HG02763 (cell line): ENCODE measurements at regions not wholly inside any gene's neighbourhood (a gene's known extent, or its start where the extent isn't known, plus 50 kb on each side); places are given as distances from the start of the nearest gene placed in this dataset.
"Not testable (repeated sequence)": the region's sequence is repeated elsewhere in the genome, so short reads cannot be mapped to it uniquely, and the experiment has no call there.

Experiments used
- ATAC-seq: cut with Tn5 transposase; IDR thresholded peaks from one replicate; pipeline ENCODE4 v1.9.1; 2021; ENCODE audit warnings: mild to moderate bottlenecking, moderate library complexity; ENCODE audit not compliant: unreplicated experiment

- ATAC-seq: no peak
Measured at GRCh38 chr2:224121406-224122067, 82.5 kb upstream of the SERPINE2 start.

DNA sequence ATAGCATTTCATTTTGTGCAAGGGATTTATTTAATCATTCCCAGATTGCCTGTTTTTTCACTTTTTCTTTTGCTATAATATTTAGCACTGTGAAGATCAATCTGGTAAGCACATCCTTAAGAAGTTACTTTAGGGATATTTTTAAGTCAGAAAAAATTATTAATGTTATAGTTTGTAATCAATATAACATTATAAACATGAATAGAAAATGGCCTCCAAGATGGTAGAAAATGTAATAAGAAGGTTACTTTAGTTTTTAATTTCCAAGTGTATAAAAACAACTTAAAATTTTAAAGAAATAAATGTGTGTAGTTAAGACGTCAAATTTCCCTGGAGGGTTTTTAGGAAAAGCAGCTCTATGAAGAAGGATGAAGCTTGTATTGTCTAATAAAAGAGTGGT lies 81.9 kb upstream of the SERPINE2 start:
- ATAC-seq: no peak

GRCh38 chr2:224119846-224120245 lies 80.8 kb upstream of the SERPINE2 start:
- ATAC-seq: not testable (repeated sequence)

DNA sequence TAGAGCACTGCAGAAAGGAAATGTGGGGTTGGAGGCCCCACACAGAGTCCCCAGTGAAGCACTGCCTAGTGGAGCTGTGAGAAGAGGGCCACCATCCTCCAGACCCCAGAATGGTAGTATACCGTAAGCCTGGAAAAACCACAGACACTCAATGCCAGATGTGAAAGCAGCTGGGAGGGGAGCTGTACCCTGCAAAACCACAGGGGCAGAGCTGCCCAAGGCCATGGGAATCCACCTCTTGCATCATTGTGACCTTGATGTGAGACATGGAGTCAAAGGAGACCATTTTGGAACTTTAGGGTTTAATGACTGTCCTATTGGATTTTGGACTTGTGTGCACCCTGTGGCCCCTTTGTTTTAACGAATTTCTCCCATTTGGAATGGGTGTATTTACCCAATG lies 75.3 kb upstream of the SERPINE2 start:
- no peak for ATAC-seq

DNA sequence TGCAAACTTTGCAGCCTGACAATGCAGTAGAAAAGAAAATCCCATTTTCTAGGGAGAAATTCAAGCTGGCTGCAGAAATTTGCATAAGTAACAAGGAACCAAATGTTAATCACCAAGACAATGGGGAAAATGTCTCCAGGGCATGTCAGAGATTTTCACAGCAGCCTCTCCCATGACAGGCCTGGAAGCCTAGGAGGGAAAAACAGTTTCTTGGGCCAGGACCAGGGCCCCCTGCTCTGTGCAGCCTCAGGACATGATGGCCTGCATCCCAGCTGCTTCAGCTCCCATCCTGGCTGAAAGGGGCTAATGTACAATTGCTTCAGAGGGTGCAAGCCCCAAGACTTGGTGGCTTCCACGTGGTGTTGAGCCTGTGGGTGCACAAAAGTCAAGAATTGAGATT lies 74.8 kb upstream of the SERPINE2 start:
- not testable (repeated sequence) for ATAC-seq

GRCh38 chr2:224111576-224111975 lies 72.5 kb upstream of the SERPINE2 start:
- ATAC-seq: no peak

DNA sequence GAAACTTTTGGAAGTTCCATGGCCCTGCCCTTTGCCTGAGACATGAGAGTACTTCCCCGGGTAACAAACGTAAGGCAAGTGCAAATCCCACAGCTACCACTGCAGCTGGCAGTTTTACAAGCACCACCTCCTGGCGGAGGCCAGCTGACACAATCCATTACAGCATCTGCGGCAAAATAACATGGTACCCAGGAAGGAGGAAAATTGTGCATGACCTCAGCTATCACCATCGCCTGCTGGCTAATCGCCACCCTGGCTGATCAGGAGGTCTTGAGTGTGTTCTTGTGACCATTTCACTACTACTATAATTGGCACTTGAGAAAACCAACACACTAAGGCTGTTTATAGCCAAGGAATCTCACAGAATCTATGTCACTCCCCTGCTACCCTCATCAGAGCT lies 71.7 kb upstream of the SERPINE2 start:
- ATAC-seq: no peak

- ATAC-seq: no peak
Measured at GRCh38 chr2:224109751-224110150, 70.7 kb upstream of the SERPINE2 start.

DNA sequence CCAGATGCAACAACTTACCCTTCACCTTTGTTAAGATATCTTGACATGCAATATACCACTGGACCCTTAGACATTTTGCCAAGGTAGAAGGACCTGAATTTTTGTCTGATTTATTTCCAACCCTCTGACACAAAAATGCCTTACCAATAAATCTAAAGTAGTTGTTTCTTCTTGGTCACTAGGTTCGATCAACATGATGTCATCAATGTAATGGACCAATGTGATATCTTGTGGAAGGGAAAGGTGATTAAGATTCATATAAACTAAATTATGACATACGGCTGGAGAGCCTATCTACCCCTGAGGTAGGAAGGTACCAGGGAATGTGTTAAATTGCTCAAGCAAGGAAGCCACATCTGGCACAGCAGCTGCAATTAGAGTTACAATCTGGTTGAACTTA lies 67.7 kb upstream of the SERPINE2 start:
- no peak for ATAC-seq

DNA sequence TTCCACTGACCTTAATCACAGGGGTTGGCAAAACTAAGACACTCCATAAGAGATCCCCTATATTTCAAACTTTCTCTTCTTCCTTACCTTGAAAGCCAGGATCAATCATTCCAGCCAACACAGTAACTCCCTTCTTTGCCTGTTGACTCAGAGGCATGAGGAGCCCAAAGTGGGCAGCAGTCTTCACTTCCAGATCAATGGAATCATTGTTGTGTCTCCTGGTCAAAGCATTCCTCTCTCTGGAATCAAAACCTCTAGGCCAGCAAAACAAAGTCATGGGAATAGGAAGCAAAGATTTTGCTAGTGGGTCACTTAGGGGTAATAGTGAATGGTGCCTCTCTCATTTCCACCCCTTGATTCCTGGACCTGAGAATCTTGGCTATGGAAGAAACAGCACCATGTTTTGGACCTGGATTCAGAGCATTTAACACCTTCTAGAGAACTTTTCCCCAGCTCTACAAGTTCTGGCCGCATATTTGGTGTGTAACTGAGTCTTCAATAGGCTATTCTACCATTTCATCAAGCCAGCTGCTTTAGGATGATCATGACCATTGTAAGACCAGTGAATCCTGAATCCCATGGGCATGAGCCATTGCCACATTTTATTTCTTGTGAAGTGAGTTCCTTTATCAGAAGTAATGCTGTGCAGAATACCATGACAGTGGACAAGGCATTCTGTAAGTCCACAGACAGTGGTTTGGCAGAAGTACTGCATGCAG lies 65.7 kb upstream of the SERPINE2 start:
- no peak for ATAC-seq

DNA sequence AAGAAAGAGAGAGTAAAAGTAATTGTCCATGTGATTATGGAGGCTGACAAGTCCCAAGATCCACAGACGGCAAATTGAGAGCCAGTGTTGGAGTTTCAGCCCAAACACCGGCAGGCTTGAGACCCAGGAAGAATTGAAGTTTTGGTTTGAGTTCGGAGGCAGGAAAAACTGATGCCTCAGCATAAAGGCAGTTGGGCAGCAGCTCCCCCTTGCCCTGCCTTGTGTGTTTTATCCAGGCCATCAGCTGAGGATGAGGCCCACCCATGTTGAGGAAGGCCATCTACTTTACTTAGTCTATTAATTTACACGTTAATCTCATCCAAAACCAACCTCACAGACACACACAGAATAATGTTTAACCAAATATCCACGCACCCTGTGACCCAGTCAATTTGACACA lies 64.6 kb upstream of the SERPINE2 start:
- no peak for ATAC-seq

DNA sequence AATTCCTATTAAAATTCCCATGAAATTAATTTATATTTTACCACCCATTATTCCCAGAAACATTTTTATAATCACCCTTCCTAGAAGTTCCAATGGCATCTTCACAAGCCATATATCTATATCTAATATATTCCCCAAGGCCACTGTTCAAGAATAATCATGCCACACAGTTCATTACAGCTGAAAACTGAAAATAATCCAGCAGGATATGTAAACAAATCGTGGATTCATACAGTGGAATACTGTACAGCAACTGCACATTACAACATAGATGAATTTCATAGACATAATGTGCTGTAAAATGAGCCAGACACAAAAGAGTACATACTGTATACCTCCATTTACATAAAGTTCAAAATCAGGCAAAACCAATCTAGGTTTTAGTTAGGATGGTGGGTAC lies 63.9 kb upstream of the SERPINE2 start:
- no peak for ATAC-seq

GRCh38 chr2:224101820-224102630 lies 62.9 kb upstream of the SERPINE2 start:
- no peak for ATAC-seq

- ATAC-seq: no peak
Measured at GRCh38 chr2:224099861-224100643, 61.0 kb upstream of the SERPINE2 start.

- ATAC-seq: no peak
Measured at GRCh38 chr2:224098481-224099230, 59.6 kb upstream of the SERPINE2 start.

DNA sequence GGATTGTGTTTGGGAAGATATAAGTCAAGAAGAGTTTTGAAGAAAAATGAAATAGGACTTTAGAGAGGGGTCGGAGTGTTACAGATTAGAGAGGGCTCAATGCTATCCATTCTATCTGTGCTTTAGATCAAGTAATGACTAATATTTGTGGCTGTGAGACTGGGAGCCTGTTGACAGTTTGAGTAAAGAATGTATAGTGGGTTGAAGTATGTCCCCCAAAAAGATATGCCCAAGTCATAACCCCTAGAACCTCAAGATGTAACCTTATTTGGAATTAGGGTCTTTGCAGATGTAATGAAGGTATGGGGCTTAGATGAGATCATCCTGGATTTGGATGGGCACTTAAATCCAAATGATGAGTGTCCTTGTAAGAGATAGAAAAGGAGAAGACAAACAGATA lies 55.3 kb upstream of the SERPINE2 start:
- no peak for ATAC-seq

- ATAC-seq: not testable (repeated sequence)
Measured at GRCh38 chr2:224091671-224092070, 52.6 kb upstream of the SERPINE2 start.

DNA sequence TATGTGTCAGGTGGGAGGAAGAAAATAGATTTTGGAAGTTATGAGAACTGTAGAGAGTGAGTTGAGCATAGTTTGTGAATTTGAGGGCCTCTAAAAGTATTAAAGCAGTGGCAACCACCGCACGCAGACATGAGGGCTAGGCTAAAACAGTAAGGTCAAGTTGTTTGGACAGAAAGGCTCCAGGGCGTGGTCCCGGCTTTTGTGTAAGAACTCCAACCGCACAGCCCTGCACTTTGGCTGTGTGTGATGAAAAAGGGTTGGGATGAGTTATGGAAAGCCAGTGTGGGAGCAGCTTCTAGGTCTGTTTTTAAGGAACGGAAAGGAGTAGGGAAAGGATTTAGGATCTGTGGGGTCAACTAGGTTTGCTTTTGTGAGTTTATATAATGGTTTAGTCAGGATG lies 50.5 kb upstream of the SERPINE2 start:
- not testable (repeated sequence) for ATAC-seq
